ENCODE measurements at regions not wholly inside any gene's neighbourhood (a gene's known extent, or its start where the extent isn't known, plus 50 kb on each side); places are given as distances from the start of the nearest gene placed in this dataset.

GRCh38 chr21:16476056-16476825 is 746.5 kb downstream of the USP25 start:
- TF ChIP-seq CTCF (IDR thresholded peaks at IDR 0.05) = no peak
- Mint-ChIP-seq H3K9me3 (no peaks in the 10 kb centered on the region; the same call in 1 of the 2 replicates), H3K27ac (no peak overlapping the region), H3K36me3 (ENCODE audit: low read depth) (peaks cover 7% of the 10 kb centered on the region; the same call in 1 of the 2 replicates), H3K4me1 (ENCODE audit: low read depth) (peaks cover 5% of the 10 kb centered on the region; the same call in 1 of the 2 replicates), H3K27me3 (ENCODE audit: insufficient read depth) (no peaks in the 10 kb centered on the region), H3K4me3 (no peak overlapping the region)
- no peak for DNase-seq

GRCh38 chr21:16488042-16488441 is 758.3 kb downstream of the USP25 start:
- Mint-ChIP-seq H3K4me3 (no peak overlapping the region), H3K27me3 (ENCODE audit: insufficient read depth) (no peaks in the 10 kb centered on the region; the same call in 1 of the 2 replicates), H3K36me3 (ENCODE audit: low read depth) (no peaks in the 10 kb centered on the region), H3K27ac (no peak overlapping the region), H3K9me3 (no peaks in the 10 kb centered on the region), H3K4me1 (ENCODE audit: low read depth) (no peaks in the 10 kb centered on the region)
- no peak for DNase-seq
- TF ChIP-seq CTCF (IDR thresholded peaks at IDR 0.05) = no peak

- H3K36me3 Mint-ChIP-seq (ENCODE audit: low read depth) = no peaks in the 10 kb centered on the region
- DNase-seq = no peak
- H3K4me3 Mint-ChIP-seq = no peak overlapping the region
- no peaks in the 10 kb centered on the region for H3K9me3 Mint-ChIP-seq
- H3K27ac Mint-ChIP-seq = no peak overlapping the region
- no peak for TF ChIP-seq CTCF (IDR thresholded peaks at IDR 0.05)
- H3K27me3 Mint-ChIP-seq (ENCODE audit: insufficient read depth) = no peaks in the 10 kb centered on the region; the same call in 1 of the 2 replicates
- H3K4me1 Mint-ChIP-seq (ENCODE audit: low read depth) = no peaks in the 10 kb centered on the region
Measured at GRCh38 chr21:16492356-16492755, 762.6 kb downstream of the USP25 start.

GRCh38 chr21:16492892-16493291 is 763.1 kb downstream of the USP25 start:
- H3K36me3 Mint-ChIP-seq (ENCODE audit: low read depth) = no peaks in the 10 kb centered on the region
- H3K4me1 Mint-ChIP-seq (ENCODE audit: low read depth) = no peaks in the 10 kb centered on the region
- no peak for DNase-seq
- H3K27ac Mint-ChIP-seq = no peak overlapping the region
- H3K4me3 Mint-ChIP-seq = no peak overlapping the region
- no peaks in the 10 kb centered on the region for H3K9me3 Mint-ChIP-seq
- no peak for TF ChIP-seq CTCF (IDR thresholded peaks at IDR 0.05)
- no peaks in the 10 kb centered on the region; the same call in 1 of the 2 replicates for H3K27me3 Mint-ChIP-seq (ENCODE audit: insufficient read depth)

GRCh38 chr21:16496609-16497008 is 766.8 kb downstream of the USP25 start:
- no peaks in the 10 kb centered on the region for H3K27me3 Mint-ChIP-seq (ENCODE audit: insufficient read depth)
- no peak overlapping the region for H3K27ac Mint-ChIP-seq
- no peak overlapping the region for H3K4me3 Mint-ChIP-seq
- H3K4me1 Mint-ChIP-seq (ENCODE audit: low read depth) = no peaks in the 10 kb centered on the region
- no peaks in the 10 kb centered on the region for H3K36me3 Mint-ChIP-seq (ENCODE audit: low read depth)
- DNase-seq = no peak
- TF ChIP-seq CTCF (IDR thresholded peaks at IDR 0.05) = no peak
- no peaks in the 10 kb centered on the region for H3K9me3 Mint-ChIP-seq

All from HFFc6 (cell line).